Activated naive CD8-positive, alpha-beta T cell treated with anti-CD3 and anti-CD28 coated beads, Interleukin-2, amount 50 U/mL, for 24 hours (primary cell): ENCODE measurements at regions not wholly inside any gene's neighbourhood (a gene's known extent, or its start where the extent isn't known, plus 50 kb on each side); places are given as distances from the start of the nearest gene placed in this dataset.

ENCODE experiments used
- ATAC-seq: fragments of 150-1000 bp; cut with Tn5 transposase; one replicate; pipeline ENCODE4 v1.10.0; 2021
- DNase-seq: peaks from one replicate; pipeline ENCODE4 v3.0.0; 2021
- H3K27ac Mint-ChIP-seq: one replicate; pipeline ENCODE4 v1.8.0; 2021; ENCODE audit warnings: mild to moderate bottlenecking, mixed read lengths
- H3K27me3 Mint-ChIP-seq: one replicate; pipeline ENCODE4 v1.8.0; 2021; ENCODE audit warnings: mixed read lengths
- H3K36me3 Mint-ChIP-seq: one replicate; pipeline ENCODE4 v1.8.0; 2021; ENCODE audit warnings: low read depth, mixed read lengths
- H3K4me1 Mint-ChIP-seq: one replicate; pipeline ENCODE4 v1.8.0; 2021; ENCODE audit warnings: mixed read lengths
- H3K4me3 Mint-ChIP-seq: one replicate; pipeline ENCODE4 v1.8.0; 2021; ENCODE audit warnings: mild to moderate bottlenecking, moderate library complexity, mixed read lengths
- H3K9me3 Mint-ChIP-seq: one replicate; pipeline ENCODE4 v1.8.0; 2021; ENCODE audit warnings: mixed read lengths

DNA sequence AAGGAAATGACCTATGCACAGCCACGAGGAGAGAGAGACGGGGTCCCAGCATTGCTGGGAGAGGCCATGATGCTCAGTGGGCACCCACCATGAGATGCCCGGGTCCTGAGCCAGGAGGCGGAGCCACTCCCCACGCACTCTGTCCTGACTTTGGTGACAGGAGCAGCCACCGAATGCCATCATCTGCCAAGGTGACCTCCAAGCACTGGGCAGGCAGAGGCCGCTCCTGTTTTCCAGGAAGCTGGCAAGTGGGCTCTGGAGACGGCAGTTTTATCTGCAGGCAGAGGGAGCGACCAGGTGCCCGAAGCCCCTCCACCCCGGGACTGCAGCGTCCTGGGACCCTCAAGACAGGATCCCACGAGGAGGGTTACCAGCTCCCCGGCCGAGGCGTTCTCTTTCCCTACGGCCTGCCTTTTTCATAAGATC is 453.9 kb downstream of the BRD1 start:
- ATAC-seq, result no peak
- no peak for DNase-seq
- no peak overlapping the region for H3K4me3 Mint-ChIP-seq
- H3K27ac Mint-ChIP-seq, result no peak overlapping the region
- H3K36me3 Mint-ChIP-seq, result no peaks in the 10 kb centered on the region
- H3K9me3 Mint-ChIP-seq, result no peaks in the 10 kb centered on the region
- no peaks in the 10 kb centered on the region for H3K4me1 Mint-ChIP-seq
- H3K27me3 Mint-ChIP-seq, result peaks cover 13% of the 10 kb centered on the region

GRCh38 chr22:49373289-49373666 is 454.4 kb downstream of the BRD1 start:
- H3K4me1 Mint-ChIP-seq, result no peaks in the 10 kb centered on the region
- no peaks in the 10 kb centered on the region for H3K9me3 Mint-ChIP-seq
- DNase-seq, result no peak
- H3K27ac Mint-ChIP-seq, result no peak overlapping the region
- no peaks in the 10 kb centered on the region for H3K36me3 Mint-ChIP-seq
- peaks cover 14% of the 10 kb centered on the region for H3K27me3 Mint-ChIP-seq
- no peak overlapping the region for H3K4me3 Mint-ChIP-seq
- ATAC-seq, result no peak

GRCh38 chr22:49372530-49373288 is 455.0 kb downstream of the BRD1 start:
- Mint-ChIP-seq H3K36me3 (no peaks in the 10 kb centered on the region), H3K4me1 (no peaks in the 10 kb centered on the region), H3K27ac (no peak overlapping the region), H3K4me3 (no peak overlapping the region), H3K9me3 (no peaks in the 10 kb centered on the region), H3K27me3 (peaks cover 13% of the 10 kb centered on the region)
- ATAC-seq (no peak), DNase-seq (no peak)

DNA sequence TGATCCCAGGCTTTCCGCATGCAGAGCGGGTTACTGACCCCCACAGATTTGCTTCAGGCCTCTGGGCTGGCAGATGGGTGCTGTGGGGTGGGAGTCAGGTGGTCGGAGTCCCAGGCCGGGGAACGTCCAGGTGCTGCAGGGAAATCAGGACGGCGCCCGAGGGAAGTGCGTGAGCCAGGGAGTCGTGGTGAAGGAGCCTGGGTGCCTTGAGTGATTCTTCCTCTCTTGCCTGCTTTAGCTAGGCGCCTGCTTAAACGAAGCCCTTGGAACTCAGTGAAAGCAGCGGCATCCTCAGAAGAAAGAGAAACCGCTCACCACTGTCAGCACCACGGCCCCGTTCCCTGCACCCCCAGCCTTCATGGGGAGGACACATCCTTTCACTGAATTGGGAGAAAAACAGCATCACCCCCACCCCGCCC is 455.6 kb downstream of the BRD1 start:
- no peak overlapping the region for H3K4me3 Mint-ChIP-seq
- DNase-seq (no peak), ATAC-seq (no peak)
- no peak overlapping the region for H3K27ac Mint-ChIP-seq
- no peaks in the 10 kb centered on the region for H3K9me3 Mint-ChIP-seq
- peaks cover 9% of the 10 kb centered on the region for H3K27me3 Mint-ChIP-seq
- no peaks in the 10 kb centered on the region for H3K4me1 Mint-ChIP-seq
- no peaks in the 10 kb centered on the region for H3K36me3 Mint-ChIP-seq

- Mint-ChIP-seq H3K4me1 (no peaks in the 10 kb centered on the region), H3K9me3 (no peaks in the 10 kb centered on the region), H3K27ac (no peak overlapping the region), H3K4me3 (no peak overlapping the region), H3K36me3 (no peaks in the 10 kb centered on the region), H3K27me3 (peaks cover 7% of the 10 kb centered on the region)
- no peak for ATAC-seq
- no peak for DNase-seq
Measured at GRCh38 chr22:49371325-49372110, 456.2 kb downstream of the BRD1 start.

- Mint-ChIP-seq H3K4me3 (no peak overlapping the region), H3K27ac (no peak overlapping the region), H3K4me1 (no peaks in the 10 kb centered on the region), H3K36me3 (no peaks in the 10 kb centered on the region), H3K27me3 (peaks cover 4% of the 10 kb centered on the region), H3K9me3 (no peaks in the 10 kb centered on the region)
- ATAC-seq, result no peak
- no peak for DNase-seq
Measured at GRCh38 chr22:49370627-49371301, 456.9 kb downstream of the BRD1 start.

GRCh38 chr22:49369726-49370626 is 457.7 kb downstream of the BRD1 start:
- no peak for ATAC-seq
- H3K27ac Mint-ChIP-seq, result no peak overlapping the region
- H3K9me3 Mint-ChIP-seq, result no peaks in the 10 kb centered on the region
- peaks cover 4% of the 10 kb centered on the region for H3K27me3 Mint-ChIP-seq
- H3K4me3 Mint-ChIP-seq, result no peak overlapping the region
- no peak for DNase-seq
- H3K4me1 Mint-ChIP-seq, result no peaks in the 10 kb centered on the region
- no peaks in the 10 kb centered on the region for H3K36me3 Mint-ChIP-seq

GRCh38 chr22:49368976-49369725 is 458.5 kb downstream of the BRD1 start:
- no peak for DNase-seq
- H3K4me3 Mint-ChIP-seq, result no peak overlapping the region
- H3K27me3 Mint-ChIP-seq, result peaks cover 4% of the 10 kb centered on the region
- no peak for ATAC-seq
- H3K4me1 Mint-ChIP-seq, result no peaks in the 10 kb centered on the region
- no peaks in the 10 kb centered on the region for H3K9me3 Mint-ChIP-seq
- H3K27ac Mint-ChIP-seq, result no peak overlapping the region
- no peaks in the 10 kb centered on the region for H3K36me3 Mint-ChIP-seq

DNA sequence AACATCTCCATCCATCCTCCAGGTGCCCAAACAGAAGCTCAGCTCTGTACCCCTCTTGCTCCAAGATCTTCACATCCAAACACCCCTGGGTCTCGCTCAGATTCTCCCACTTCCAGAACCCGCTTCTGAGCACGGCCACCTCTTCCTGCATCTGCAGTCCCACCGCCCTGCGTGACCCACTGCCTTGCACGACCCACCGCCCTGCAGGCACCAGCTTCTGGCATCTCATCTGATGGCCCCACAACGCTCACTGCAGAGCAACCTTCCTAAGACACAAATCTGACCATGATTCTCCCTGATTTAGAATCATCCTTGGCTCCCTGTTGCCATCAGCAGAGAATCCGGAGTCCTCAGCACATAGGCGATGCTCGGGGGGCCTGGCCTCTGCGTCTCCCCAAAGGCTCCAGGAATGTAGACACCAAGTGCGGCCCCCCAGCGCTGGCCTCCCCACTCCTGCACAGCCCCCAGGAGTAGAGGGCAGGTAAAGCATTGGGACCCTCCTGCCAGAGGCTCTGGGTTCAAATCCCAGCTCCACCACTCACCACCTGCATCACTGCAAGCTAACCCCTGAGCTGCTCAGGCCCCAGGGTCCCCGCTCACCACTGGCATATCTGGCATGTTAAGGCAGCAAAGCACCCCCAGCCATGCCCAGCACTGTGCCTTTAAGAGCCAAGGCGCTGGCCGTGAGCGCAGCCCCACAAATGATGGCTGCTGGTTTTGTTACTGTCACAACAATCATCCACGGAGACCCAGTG is 459.3 kb downstream of the BRD1 start:
- H3K27ac Mint-ChIP-seq, result no peak overlapping the region
- DNase-seq, result no peak
- H3K9me3 Mint-ChIP-seq, result no peaks in the 10 kb centered on the region
- no peak overlapping the region for H3K4me3 Mint-ChIP-seq
- peaks cover 4% of the 10 kb centered on the region for H3K27me3 Mint-ChIP-seq
- no peaks in the 10 kb centered on the region for H3K4me1 Mint-ChIP-seq
- ATAC-seq, result no peak
- no peaks in the 10 kb centered on the region for H3K36me3 Mint-ChIP-seq

GRCh38 chr22:49367041-49367697 is 460.5 kb downstream of the BRD1 start:
- H3K27me3 Mint-ChIP-seq, result peaks cover 4% of the 10 kb centered on the region
- H3K4me1 Mint-ChIP-seq, result no peaks in the 10 kb centered on the region
- ATAC-seq (no peak), DNase-seq (no peak)
- H3K9me3 Mint-ChIP-seq, result no peaks in the 10 kb centered on the region
- H3K27ac Mint-ChIP-seq, result no peak overlapping the region
- H3K36me3 Mint-ChIP-seq, result no peaks in the 10 kb centered on the region
- no peak overlapping the region for H3K4me3 Mint-ChIP-seq

DNA sequence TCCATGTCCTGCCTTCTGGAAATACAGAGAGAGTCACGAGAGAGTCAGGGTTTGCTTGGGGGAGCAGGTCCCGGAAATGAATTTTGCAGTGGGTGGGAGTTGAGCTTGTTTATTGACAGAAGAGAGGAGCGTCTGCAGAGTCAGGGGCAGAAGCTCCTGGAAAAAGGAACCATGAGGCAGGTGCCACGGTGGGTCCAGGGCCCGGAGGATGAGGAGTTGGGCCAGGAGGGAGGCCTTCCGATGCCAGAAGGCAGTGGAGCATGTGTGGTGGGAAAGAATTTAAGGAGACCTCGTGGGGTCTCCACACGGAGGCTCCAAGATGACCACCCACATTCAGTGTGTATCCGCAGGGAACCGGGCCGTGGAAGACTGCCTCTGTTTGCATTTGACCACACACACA is 461.2 kb downstream of the BRD1 start:
- DNase-seq (no peak), ATAC-seq (no peak)
- Mint-ChIP-seq H3K27ac (no peak overlapping the region), H3K36me3 (no peaks in the 10 kb centered on the region), H3K4me1 (no peaks in the 10 kb centered on the region), H3K9me3 (no peaks in the 10 kb centered on the region), H3K4me3 (no peak overlapping the region), H3K27me3 (peaks cover 4% of the 10 kb centered on the region)

GRCh38 chr22:49365910-49366309 is 461.8 kb downstream of the BRD1 start:
- H3K4me1 Mint-ChIP-seq, result no peaks in the 10 kb centered on the region
- no peak overlapping the region for H3K4me3 Mint-ChIP-seq
- no peak overlapping the region for H3K27ac Mint-ChIP-seq
- no peaks in the 10 kb centered on the region for H3K9me3 Mint-ChIP-seq
- no peaks in the 10 kb centered on the region for H3K36me3 Mint-ChIP-seq
- DNase-seq (no peak), ATAC-seq (no peak)
- H3K27me3 Mint-ChIP-seq, result peaks cover 4% of the 10 kb centered on the region
